ENCODE measurements at regions not wholly inside any gene's neighbourhood (a gene's known extent, or its start where the extent isn't known, plus 50 kb on each side); places are given as distances from the start of the nearest gene placed in this dataset.

GRCh38 chr6:33921745-33922144 is 117.9 kb upstream of the MLN start:
- DNase-seq (ENCODE audit: low spot score) = no peak

GRCh38 chr6:33918175-33918695 is 114.4 kb upstream of the MLN start:
- no peak for DNase-seq (ENCODE audit: low spot score)

GRCh38 chr6:33915134-33915533 is 111.3 kb upstream of the MLN start:
- no peak for DNase-seq (ENCODE audit: low spot score)

GRCh38 chr6:33914645-33915044 is 110.8 kb upstream of the MLN start:
- peak; percentile 49 for DNase-seq (ENCODE audit: low spot score)

GRCh38 chr6:33912195-33912594 is 108.4 kb upstream of the MLN start:
- no peak for DNase-seq (ENCODE audit: low spot score)

GRCh38 chr6:33911488-33911887 is 107.7 kb upstream of the MLN start:
- DNase-seq (ENCODE audit: low spot score) = no peak

GRCh38 chr6:33910594-33910993 is 106.8 kb upstream of the MLN start:
- DNase-seq (ENCODE audit: low spot score) = no peak

GRCh38 chr6:33909737-33910136 is 105.9 kb upstream of the MLN start:
- no peak for DNase-seq (ENCODE audit: low spot score)

- no peak for DNase-seq (ENCODE audit: low spot score)
Observed at GRCh38 chr6:33908025-33908424, 104.2 kb upstream of the MLN start.

- no peak for DNase-seq (ENCODE audit: low spot score)
Observed at GRCh38 chr6:33907227-33907626, 103.4 kb upstream of the MLN start.

GRCh38 chr6:33906439-33906838 is 102.6 kb upstream of the MLN start:
- DNase-seq (ENCODE audit: low spot score) = no peak

- no peak for DNase-seq (ENCODE audit: low spot score)
Observed at GRCh38 chr6:33905071-33905609, 101.3 kb upstream of the MLN start.

GRCh38 chr6:33904747-33905065 is 100.9 kb upstream of the MLN start:
- DNase-seq (ENCODE audit: low spot score) = no peak

- DNase-seq (ENCODE audit: low spot score) = no peak
Observed at GRCh38 chr6:33904050-33904746, 100.4 kb upstream of the MLN start.

- no peak for DNase-seq (ENCODE audit: low spot score)
Observed at GRCh38 chr6:33903579-33903978, 99.8 kb upstream of the MLN start.

- DNase-seq (ENCODE audit: low spot score) = no peak
Observed at GRCh38 chr6:33902457-33902853, 98.7 kb upstream of the MLN start.

- no peak for DNase-seq (ENCODE audit: low spot score)
Observed at GRCh38 chr6:33901822-33902456, 98.1 kb upstream of the MLN start.

- no peak for DNase-seq (ENCODE audit: low spot score)
Observed at GRCh38 chr6:33898771-33899170, 95.0 kb upstream of the MLN start.

- no peak for DNase-seq (ENCODE audit: low spot score)
Observed at GRCh38 chr6:33897189-33897780, 93.5 kb upstream of the MLN start.

GRCh38 chr6:33896391-33897188 is 92.8 kb upstream of the MLN start:
- no peak for DNase-seq (ENCODE audit: low spot score)

GRCh38 chr6:33895988-33896387 is 92.2 kb upstream of the MLN start:
- DNase-seq (ENCODE audit: low spot score) = no peak

- DNase-seq (ENCODE audit: low spot score) = no peak
Observed at GRCh38 chr6:33895296-33895695, 91.5 kb upstream of the MLN start.
